SJCRH30 (cell line): ENCODE measurements at regions not wholly inside any gene's neighbourhood (a gene's known extent, or its start where the extent isn't known, plus 50 kb on each side); places are given as distances from the start of the nearest gene placed in this dataset.
"Not testable (repeated sequence)": the region's sequence is repeated elsewhere in the genome, so short reads cannot be mapped to it uniquely, and the experiment has no call there.

Experiments
- DNase-seq, 2 experiments: peaks; one replicate each; pipeline ENCODE4 v3.0.0-alpha.2; 2015 to 2020
- H3K27ac ChIP-seq: fragments of 250-450 bp; sonication (Bioruptor Pico); 2 replicates; pipeline ENCODE4 v1.5.1; 2020; ENCODE audit warnings: mild to moderate bottlenecking, moderate library complexity
- H3K27me3 ChIP-seq: fragments of 250-450 bp; sonication (Bioruptor Pico); 2 replicates; pipeline ENCODE4 v1.5.1; 2020; ENCODE audit warnings: mild to moderate bottlenecking, moderate library complexity
- H3K36me3 ChIP-seq: fragments of 250-450 bp; sonication (Bioruptor Pico); 2 replicates; pipeline ENCODE4 v1.5.1; 2020; ENCODE audit warnings: mild to moderate bottlenecking, moderate library complexity
- H3K4me1 ChIP-seq: fragments of 250-450 bp; sonication (Bioruptor Pico); 2 replicates; pipeline ENCODE4 v1.5.1; 2020; ENCODE audit warnings: mild to moderate bottlenecking, moderate library complexity
- H3K4me3 ChIP-seq: fragments of 250-450 bp; sonication (Bioruptor Pico); 2 replicates; pipeline ENCODE4 v1.5.1; 2020; ENCODE audit warnings: mild to moderate bottlenecking, moderate library complexity
- H3K9me3 ChIP-seq: fragments of 250-450 bp; sonication (Bioruptor Pico); replicated peaks from 2 replicates; pipeline ENCODE4 v1.5.1; 2020; ENCODE audit warnings: mild to moderate bottlenecking, moderate library complexity

GRCh38 chr16:9610727-9611126 lies 519.3 kb downstream of the HAPSTR1 start:
- Histone ChIP-seq H3K36me3 (no peaks in the 10 kb centered on the region), H3K4me1 (no peaks in the 10 kb centered on the region), H3K9me3 (no peaks in the 10 kb centered on the region), H3K27me3 (no peaks in the 10 kb centered on the region), H3K27ac (no peak overlapping the region), H3K4me3 (no peak overlapping the region)
- DNase-seq, result no peak

GRCh38 chr16:9612267-9612666 lies 520.8 kb downstream of the HAPSTR1 start:
- Histone ChIP-seq H3K4me3 (no peak overlapping the region), H3K27me3 (no peaks in the 10 kb centered on the region), H3K36me3 (no peaks in the 10 kb centered on the region), H3K9me3 (no peaks in the 10 kb centered on the region), H3K4me1 (no peaks in the 10 kb centered on the region), H3K27ac (no peak overlapping the region)
- no peak for DNase-seq

GRCh38 chr16:9614389-9614788 lies 522.9 kb downstream of the HAPSTR1 start:
- no peaks in the 10 kb centered on the region for H3K4me1 ChIP-seq
- no peaks in the 10 kb centered on the region for H3K9me3 ChIP-seq
- H3K4me3 ChIP-seq, result no peak overlapping the region
- H3K36me3 ChIP-seq, result no peaks in the 10 kb centered on the region
- no peak for DNase-seq
- H3K27me3 ChIP-seq, result no peaks in the 10 kb centered on the region
- no peak overlapping the region for H3K27ac ChIP-seq

- H3K36me3 ChIP-seq, result no peaks in the 10 kb centered on the region
- no peak overlapping the region for H3K27ac ChIP-seq
- no peaks in the 10 kb centered on the region for H3K4me1 ChIP-seq
- no peak for DNase-seq
- H3K27me3 ChIP-seq, result no peaks in the 10 kb centered on the region
- H3K4me3 ChIP-seq, result no peak overlapping the region
- no peaks in the 10 kb centered on the region for H3K9me3 ChIP-seq
These were observed 530.8 kb downstream of the HAPSTR1 start for GRCh38 chr16:9622268-9622667.

- Histone ChIP-seq H3K4me3 (no peak overlapping the region), H3K27me3 (no peaks in the 10 kb centered on the region), H3K36me3 (no peaks in the 10 kb centered on the region), H3K9me3 (no peaks in the 10 kb centered on the region), H3K27ac (no peak overlapping the region), H3K4me1 (no peaks in the 10 kb centered on the region)
- no peak for DNase-seq
These were observed 533.7 kb downstream of the HAPSTR1 start for GRCh38 chr16:9625122-9625521.

GRCh38 chr16:9627427-9627826 lies 536.0 kb downstream of the HAPSTR1 start:
- no peak for DNase-seq
- H3K27me3 ChIP-seq, result no peaks in the 10 kb centered on the region
- no peak overlapping the region for H3K27ac ChIP-seq

GRCh38 chr16:9630119-9630518 lies 538.7 kb downstream of the HAPSTR1 start:
- no peaks in the 10 kb centered on the region for H3K9me3 ChIP-seq
- no peaks in the 10 kb centered on the region for H3K4me1 ChIP-seq
- no peak overlapping the region for H3K4me3 ChIP-seq
- H3K27me3 ChIP-seq, result no peaks in the 10 kb centered on the region
- H3K27ac ChIP-seq, result no peak overlapping the region
- DNase-seq, result no peak
- H3K36me3 ChIP-seq, result no peaks in the 10 kb centered on the region

More at GRCh38 chr16:9627427-9627826, 536.0 kb downstream of the HAPSTR1 start:
- Histone ChIP-seq H3K9me3 (no peaks in the 10 kb centered on the region), H3K36me3 (no peaks in the 10 kb centered on the region), H3K4me1 (no peaks in the 10 kb centered on the region), H3K4me3 (no peak overlapping the region)

GRCh38 chr16:9630985-9631384 lies 539.5 kb downstream of the HAPSTR1 start:
- no peak for DNase-seq
- Histone ChIP-seq H3K4me1 (no peaks in the 10 kb centered on the region), H3K9me3 (no peaks in the 10 kb centered on the region)

GRCh38 chr16:9633844-9634243 lies 542.4 kb downstream of the HAPSTR1 start:
- H3K4me3 ChIP-seq, result no peak overlapping the region
- no peaks in the 10 kb centered on the region for H3K4me1 ChIP-seq
- H3K27me3 ChIP-seq, result no peaks in the 10 kb centered on the region
- no peak overlapping the region for H3K27ac ChIP-seq
- no peaks in the 10 kb centered on the region for H3K36me3 ChIP-seq
- no peak for DNase-seq
- H3K9me3 ChIP-seq, result no peaks in the 10 kb centered on the region

More at GRCh38 chr16:9630985-9631384, 539.5 kb downstream of the HAPSTR1 start:
- H3K27me3 ChIP-seq, result no peaks in the 10 kb centered on the region
- H3K27ac ChIP-seq, result no peak overlapping the region
- no peak overlapping the region for H3K4me3 ChIP-seq
- H3K36me3 ChIP-seq, result no peaks in the 10 kb centered on the region

GRCh38 chr16:9635150-9635720 lies 543.8 kb downstream of the HAPSTR1 start:
- peak in 1 of 2 experiments; percentile 7 for DNase-seq
- H3K27ac ChIP-seq, H3K27me3 ChIP-seq, H3K4me1 ChIP-seq, H3K4me3 ChIP-seq, H3K36me3 ChIP-seq, H3K9me3 ChIP-seq: not testable (repeated sequence)

GRCh38 chr16:9644258-9644657 lies 538.0 kb downstream of the GRIN2A start:
- no peak overlapping the region for H3K27ac ChIP-seq
- DNase-seq, result no peak
- H3K4me1 ChIP-seq, result no peaks in the 10 kb centered on the region
- H3K36me3 ChIP-seq, result no peaks in the 10 kb centered on the region
- no peak overlapping the region for H3K4me3 ChIP-seq
- no peaks in the 10 kb centered on the region for H3K27me3 ChIP-seq
- H3K9me3 ChIP-seq, result no peaks in the 10 kb centered on the region

- Histone ChIP-seq H3K27me3 (no peaks in the 10 kb centered on the region), H3K4me1 (no peaks in the 10 kb centered on the region), H3K36me3 (no peaks in the 10 kb centered on the region), H3K4me3 (no peak overlapping the region), H3K9me3 (no peaks in the 10 kb centered on the region), H3K27ac (no peak overlapping the region)
- no peak for DNase-seq
These were observed 536.3 kb downstream of the GRIN2A start for GRCh38 chr16:9645911-9646310.

GRCh38 chr16:9647981-9648701 lies 534.1 kb downstream of the GRIN2A start:
- Histone ChIP-seq H3K9me3 (no peaks in the 10 kb centered on the region), H3K4me3 (no peak overlapping the region), H3K27ac (no peak overlapping the region), H3K4me1 (no peaks in the 10 kb centered on the region), H3K27me3 (no peaks in the 10 kb centered on the region), H3K36me3 (no peaks in the 10 kb centered on the region)
- DNase-seq, result peak in 1 of 2 experiments; percentile 31

- no peaks in the 10 kb centered on the region for H3K4me1 ChIP-seq
- H3K9me3 ChIP-seq, result no peaks in the 10 kb centered on the region
- H3K27me3 ChIP-seq, result no peaks in the 10 kb centered on the region
- H3K27ac ChIP-seq, result no peak overlapping the region
- H3K4me3 ChIP-seq, result no peak overlapping the region
- no peak for DNase-seq
- no peaks in the 10 kb centered on the region for H3K36me3 ChIP-seq
These were observed 531.9 kb downstream of the GRIN2A start for GRCh38 chr16:9650284-9650683.

- H3K4me1 ChIP-seq, result no peaks in the 10 kb centered on the region
- H3K4me3 ChIP-seq, result no peak overlapping the region
- H3K27ac ChIP-seq, result no peak overlapping the region
- no peak for DNase-seq
- H3K27me3 ChIP-seq, result no peaks in the 10 kb centered on the region
- no peaks in the 10 kb centered on the region for H3K36me3 ChIP-seq
- H3K9me3 ChIP-seq, result no peaks in the 10 kb centered on the region
These were observed 527.2 kb downstream of the GRIN2A start for GRCh38 chr16:9655051-9655450.

- Histone ChIP-seq H3K4me3 (no peak overlapping the region), H3K27ac (no peak overlapping the region), H3K4me1 (no peaks in the 10 kb centered on the region), H3K9me3 (no peaks in the 10 kb centered on the region), H3K27me3 (no peaks in the 10 kb centered on the region; the same call in 1 of the 2 replicates), H3K36me3 (no peaks in the 10 kb centered on the region)
- DNase-seq, result no peak
These were observed 524.6 kb downstream of the GRIN2A start for GRCh38 chr16:9657641-9658040.
